GM20000 (cell line): ENCODE measurements at regions not wholly inside any gene's neighbourhood (a gene's known extent, or its start where the extent isn't known, plus 50 kb on each side); places are given as distances from the start of the nearest gene placed in this dataset.

Experiments used
- DNase-seq: peaks from one replicate; pipeline ENCODE4 v3.0.0; 2012; ENCODE audit warnings: low spot score
- CTCF ChIP-seq: IDR thresholded peaks from 2 replicates; pipeline ENCODE4 v1.5.1; 2012; ENCODE audit warnings: mild to moderate bottlenecking, control low read depth; ENCODE audit errors: extremely low read depth, missing control alignments

GRCh38 chr18:11268741-11269233 is 119.4 kb upstream of the PIEZO2 start:
- DNase-seq, result no peak
- TF ChIP-seq CTCF, result no peak

GRCh38 chr18:11268153-11268552 is 118.8 kb upstream of the PIEZO2 start:
- no peak for TF ChIP-seq CTCF
- DNase-seq, result no peak

- no peak for DNase-seq
- TF ChIP-seq CTCF, result no peak
Measured at GRCh38 chr18:11266781-11267480, 117.6 kb upstream of the PIEZO2 start.

GRCh38 chr18:11261486-11261885 is 112.1 kb upstream of the PIEZO2 start:
- no peak for TF ChIP-seq CTCF
- DNase-seq, result no peak

- TF ChIP-seq CTCF, result no peak
- no peak for DNase-seq
Measured at GRCh38 chr18:11260961-11261461, 111.6 kb upstream of the PIEZO2 start.

GRCh38 chr18:11259469-11260150 is 110.2 kb upstream of the PIEZO2 start:
- no peak for TF ChIP-seq CTCF
- DNase-seq, result no peak

- no peak for TF ChIP-seq CTCF
- DNase-seq, result no peak
Measured at GRCh38 chr18:11258039-11258610, 108.8 kb upstream of the PIEZO2 start.
